ENCODE measurements at regions not wholly inside any gene's neighbourhood (a gene's known extent, or its start where the extent isn't known, plus 50 kb on each side); places are given as distances from the start of the nearest gene placed in this dataset.
A peak's percentile ranks its signal among the peaks of the same experiment; 100 is the strongest.

DNA sequence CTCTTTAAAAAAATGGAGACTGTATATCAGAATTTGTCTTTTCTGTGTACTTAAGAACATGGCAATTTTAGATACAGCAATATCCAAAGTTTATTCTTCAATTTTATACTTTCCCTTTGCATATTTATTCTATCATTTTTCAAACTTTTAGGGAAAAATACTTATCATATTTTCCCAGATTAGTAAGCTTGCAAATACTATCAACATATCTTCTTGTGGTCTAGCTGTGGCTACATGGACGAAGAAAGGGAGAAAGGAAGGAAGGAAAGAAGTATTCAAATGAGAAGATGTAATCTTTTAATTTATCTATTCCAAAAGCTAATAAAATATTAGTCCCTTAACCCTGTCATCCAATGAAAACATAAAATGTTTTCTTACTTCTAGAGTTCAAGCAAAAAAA lies 797.8 kb upstream of the GALNTL6 start:
- DNase-seq (ENCODE audit: low read depth): no peak
- TF ChIP-seq, protein P1, sequence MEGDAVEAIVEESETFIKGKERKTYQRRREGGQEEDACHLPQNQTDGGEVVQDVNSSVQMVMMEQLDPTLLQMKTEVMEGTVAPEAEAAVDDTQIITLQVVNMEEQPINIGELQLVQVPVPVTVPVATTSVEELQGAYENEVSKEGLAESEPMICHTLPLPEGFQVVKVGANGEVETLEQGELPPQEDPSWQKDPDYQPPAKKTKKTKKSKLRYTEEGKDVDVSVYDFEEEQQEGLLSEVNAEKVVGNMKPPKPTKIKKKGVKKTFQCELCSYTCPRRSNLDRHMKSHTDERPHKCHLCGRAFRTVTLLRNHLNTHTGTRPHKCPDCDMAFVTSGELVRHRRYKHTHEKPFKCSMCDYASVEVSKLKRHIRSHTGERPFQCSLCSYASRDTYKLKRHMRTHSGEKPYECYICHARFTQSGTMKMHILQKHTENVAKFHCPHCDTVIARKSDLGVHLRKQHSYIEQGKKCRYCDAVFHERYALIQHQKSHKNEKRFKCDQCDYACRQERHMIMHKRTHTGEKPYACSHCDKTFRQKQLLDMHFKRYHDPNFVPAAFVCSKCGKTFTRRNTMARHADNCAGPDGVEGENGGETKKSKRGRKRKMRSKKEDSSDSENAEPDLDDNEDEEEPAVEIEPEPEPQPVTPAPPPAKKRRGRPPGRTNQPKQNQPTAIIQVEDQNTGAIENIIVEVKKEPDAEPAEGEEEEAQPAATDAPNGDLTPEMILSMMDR (conservative IDR thresholded peaks at IDR 0.05; ENCODE audit: low read depth, low read length): no peak
- no peak overlapping the region for H3K4me3 ChIP-seq (ENCODE audit: low read length)

DNA sequence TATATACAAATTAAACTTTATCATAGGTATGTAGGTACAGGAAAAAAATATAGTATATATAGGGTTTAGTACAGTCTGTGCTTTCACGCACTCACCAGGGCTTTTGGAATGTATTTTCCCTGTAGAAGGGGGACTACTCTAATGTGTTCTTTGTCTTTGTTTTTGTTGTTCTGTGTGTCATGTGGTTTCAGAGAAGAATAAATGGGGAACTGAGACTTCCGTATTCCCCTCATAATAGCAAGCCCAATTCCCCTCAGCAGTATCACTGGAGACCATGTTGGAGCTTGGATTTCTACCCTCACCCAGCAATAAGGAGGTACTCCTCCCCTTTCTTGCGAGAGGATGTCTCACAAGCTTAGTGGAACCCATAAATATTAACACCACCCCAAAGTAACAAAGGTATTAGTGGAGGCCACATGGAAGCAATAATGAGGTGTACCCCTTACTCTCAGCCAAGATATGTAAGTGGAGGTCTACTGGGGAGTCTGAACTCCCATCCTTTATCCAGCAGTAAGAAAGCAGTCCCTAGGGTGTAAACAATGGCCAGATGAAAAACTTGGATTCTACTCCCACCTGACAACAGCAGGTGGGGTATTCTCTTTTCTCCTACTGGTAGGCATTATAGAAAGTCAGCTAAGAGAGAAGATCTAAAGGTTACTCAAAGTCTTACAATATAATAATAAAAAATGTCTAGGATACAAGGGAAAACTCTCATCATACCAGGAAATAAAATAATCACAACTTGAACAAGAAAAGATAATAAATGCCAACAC lies 805.4 kb upstream of the GALNTL6 start:
- TF ChIP-seq, protein P1 (conservative IDR thresholded peaks at IDR 0.05; ENCODE audit: low read depth, low read length): no peak
- no peak overlapping the region for H3K4me3 ChIP-seq (ENCODE audit: low read length)
- no peak for DNase-seq (ENCODE audit: low read depth)

DNA sequence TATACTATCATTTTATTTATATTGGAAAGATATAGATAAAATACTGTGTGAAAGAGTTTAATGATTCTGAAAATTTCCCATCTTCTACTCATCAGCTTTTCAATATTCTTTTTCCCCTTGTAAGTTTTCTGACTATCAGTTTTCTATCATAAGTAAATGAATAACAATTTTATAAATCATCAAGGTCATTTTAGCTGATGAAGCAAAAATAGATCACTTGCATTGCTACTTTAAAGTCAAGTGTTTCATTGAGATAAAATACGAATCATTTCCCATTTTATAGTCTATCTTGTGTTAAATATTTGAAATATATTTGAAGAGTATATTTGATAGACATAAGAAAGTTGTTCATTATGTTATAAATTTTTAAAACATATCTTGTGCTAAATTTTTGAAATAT lies 811.0 kb upstream of the GALNTL6 start:
- TF ChIP-seq, protein P1 (conservative IDR thresholded peaks at IDR 0.05; ENCODE audit: low read depth, low read length): no peak
- no peak for DNase-seq (ENCODE audit: low read depth)
- H3K4me3 ChIP-seq (ENCODE audit: low read length): no peak overlapping the region

DNA sequence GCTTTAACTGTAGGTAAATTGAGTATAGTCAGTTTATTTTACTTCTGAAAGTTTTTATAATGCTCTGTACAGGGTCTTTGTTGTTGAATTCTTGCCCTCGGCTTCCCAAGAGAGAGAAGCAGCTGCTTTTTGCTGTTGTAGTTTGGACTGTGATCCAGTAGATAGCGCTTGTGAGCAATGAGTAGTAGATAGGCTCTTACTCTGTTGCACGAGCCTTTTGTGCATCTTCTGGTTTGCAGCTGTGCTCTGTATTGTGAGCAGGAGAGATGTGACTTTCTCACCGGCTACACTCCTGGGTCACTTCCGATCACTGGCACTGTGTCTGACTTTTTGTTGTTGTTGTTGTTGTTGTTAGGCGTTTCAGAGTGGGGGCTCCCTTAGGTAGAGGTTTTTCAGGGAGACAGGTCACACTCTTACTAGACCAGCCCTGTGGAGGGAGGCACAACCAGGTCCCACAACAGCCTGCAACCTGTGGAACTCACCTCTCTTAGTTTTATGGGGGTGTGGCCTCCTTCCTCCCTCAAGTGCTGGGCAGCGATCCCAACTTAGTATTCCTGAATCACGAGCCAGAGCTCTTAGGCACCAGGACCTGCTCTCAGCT lies 822.1 kb upstream of the GALNTL6 start:
- DNase-seq (ENCODE audit: low read depth): no peak
- TF ChIP-seq, protein P1 (conservative IDR thresholded peaks at IDR 0.05; ENCODE audit: low read depth, low read length): peak; percentile 81
- no peak overlapping the region for H3K4me3 ChIP-seq (ENCODE audit: low read length)

DNA sequence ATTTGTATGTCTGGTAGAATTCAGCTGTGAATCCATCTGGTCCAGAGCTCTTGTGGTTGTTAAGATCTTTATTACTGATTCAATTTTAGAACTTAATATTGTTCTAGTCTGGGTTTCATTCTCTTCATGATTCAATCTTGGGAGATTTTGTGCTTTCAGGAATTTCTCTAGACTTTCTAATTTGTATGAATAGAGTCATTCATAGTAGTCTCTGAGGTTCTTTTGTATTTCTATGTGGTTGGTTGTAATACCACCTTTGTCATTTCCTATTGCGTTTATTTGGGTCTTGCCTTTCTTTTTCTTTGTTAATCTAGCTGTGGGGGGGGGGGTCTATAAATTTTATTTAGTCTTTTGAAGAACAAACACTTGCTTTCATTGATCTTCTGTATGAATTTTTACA lies 824.8 kb upstream of the GALNTL6 start:
- H3K4me3 ChIP-seq (ENCODE audit: low read length): no peak overlapping the region
- DNase-seq (ENCODE audit: low read depth): no peak
- TF ChIP-seq, protein P1 (conservative IDR thresholded peaks at IDR 0.05; ENCODE audit: low read depth, low read length): no peak

DNA sequence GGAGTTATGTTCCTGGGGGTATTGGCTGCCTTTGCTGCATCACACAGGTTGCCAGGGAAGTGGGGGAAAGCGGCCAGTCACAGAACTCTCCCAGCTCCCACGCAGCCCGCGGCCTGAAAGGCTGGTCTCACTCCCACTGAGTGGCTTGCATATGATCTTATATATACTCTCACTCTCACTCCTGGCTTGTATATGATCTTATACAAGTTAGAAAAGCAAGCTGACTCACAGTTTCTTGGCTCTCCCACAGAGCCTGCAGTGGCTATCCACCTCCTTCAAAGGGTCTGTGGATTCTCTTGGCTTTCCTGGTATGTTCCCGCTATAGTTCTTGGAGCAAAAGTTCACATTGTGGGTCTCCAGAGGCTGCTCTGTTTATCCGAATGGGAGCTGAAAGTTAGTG lies 833.5 kb upstream of the GALNTL6 start:
- H3K4me3 ChIP-seq (ENCODE audit: low read length): no peak overlapping the region
- TF ChIP-seq, protein P1 (conservative IDR thresholded peaks at IDR 0.05; ENCODE audit: low read depth, low read length): no peak
- no peak for DNase-seq (ENCODE audit: low read depth)

DNA sequence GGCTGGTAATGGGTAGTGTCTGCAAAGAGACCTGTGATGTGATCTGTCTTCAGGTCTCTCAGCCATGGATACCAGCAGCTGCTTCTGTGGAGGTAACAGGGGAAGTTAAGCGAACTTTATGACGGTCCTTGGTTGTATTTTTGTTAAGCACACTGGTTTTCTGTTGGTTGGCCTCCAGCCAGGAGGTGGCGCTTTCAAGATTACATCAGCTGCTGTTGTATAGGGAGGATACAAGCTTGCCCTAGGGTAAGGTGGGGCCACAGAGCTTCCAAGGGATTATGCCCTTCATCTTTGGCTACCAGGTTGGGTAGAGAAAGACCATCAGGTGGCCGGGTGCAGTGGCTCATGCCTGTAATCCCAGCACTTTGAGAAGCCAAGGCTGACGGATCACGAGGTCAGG lies 834.2 kb upstream of the GALNTL6 start:
- no peak for DNase-seq (ENCODE audit: low read depth)
- no peak overlapping the region for H3K4me3 ChIP-seq (ENCODE audit: low read length)
- TF ChIP-seq, protein P1 (conservative IDR thresholded peaks at IDR 0.05; ENCODE audit: low read depth, low read length): no peak

All from retinal pigment epithelial cell (primary cell).